Loucy (cell line): ENCODE measurements at regions not wholly inside any gene's neighbourhood (a gene's known extent, or its start where the extent isn't known, plus 50 kb on each side); places are given as distances from the start of the nearest gene placed in this dataset.

Experiments
- CTCF ChIP-seq: fragments of 200-600 bp; sonication (generic); conservative IDR thresholded peaks from 2 replicates; pipeline ENCODE4 v1.5.1; 2014; ENCODE audit warnings: mild to moderate bottlenecking, antibody characterized with exemption, low read length
- EZH2phosphoT487 ChIP-seq: fragments of 200-600 bp; IDR thresholded peaks from 2 replicates; pipeline ENCODE4 v1.6.1; 2018; ENCODE audit warnings: antibody characterized with exemption, mild to moderate bottlenecking, moderate library complexity, borderline replicate concordance

- no peak for TF ChIP-seq CTCF
- TF ChIP-seq EZH2phosphoT487 = no peak
Measured at GRCh38 chr13:50593207-50593606, 250.3 kb downstream of the DLEU7 start.
